Activated CD4-positive, CD25-positive, alpha-beta regulatory T cell (primary cell): ENCODE measurements at regions not wholly inside any gene's neighbourhood (a gene's known extent, or its start where the extent isn't known, plus 50 kb on each side); places are given as distances from the start of the nearest gene placed in this dataset.
"Not testable (repeated sequence)": the region's sequence is repeated elsewhere in the genome, so short reads cannot be mapped to it uniquely, and the experiment has no call there.

ENCODE experiments used
- DNase-seq, 4 experiments: peaks; one replicate each; lab custom pipeline; 2025; lab: John Stamatoyannopoulos, UW

DNA sequence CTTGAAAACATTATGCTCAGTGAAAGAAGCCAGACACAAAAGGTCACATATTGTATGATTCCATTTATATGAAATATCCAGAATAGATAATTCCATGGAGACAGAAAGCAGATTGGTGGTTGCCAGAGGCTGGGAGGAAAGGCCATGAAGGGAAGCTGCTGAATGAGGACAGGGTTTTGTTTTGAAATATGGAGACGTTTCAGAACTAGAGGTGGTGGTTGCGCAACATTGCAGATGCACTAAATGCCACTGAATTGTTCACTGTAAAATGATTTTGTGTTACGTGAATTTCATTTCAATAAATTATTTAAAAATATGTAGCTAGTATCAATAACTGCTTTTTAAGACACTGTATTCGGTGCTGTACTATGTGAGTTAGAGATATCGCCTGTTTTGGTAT lies 101.7 kb upstream of the ZNF236 start:
- DNase-seq: no peak

DNA sequence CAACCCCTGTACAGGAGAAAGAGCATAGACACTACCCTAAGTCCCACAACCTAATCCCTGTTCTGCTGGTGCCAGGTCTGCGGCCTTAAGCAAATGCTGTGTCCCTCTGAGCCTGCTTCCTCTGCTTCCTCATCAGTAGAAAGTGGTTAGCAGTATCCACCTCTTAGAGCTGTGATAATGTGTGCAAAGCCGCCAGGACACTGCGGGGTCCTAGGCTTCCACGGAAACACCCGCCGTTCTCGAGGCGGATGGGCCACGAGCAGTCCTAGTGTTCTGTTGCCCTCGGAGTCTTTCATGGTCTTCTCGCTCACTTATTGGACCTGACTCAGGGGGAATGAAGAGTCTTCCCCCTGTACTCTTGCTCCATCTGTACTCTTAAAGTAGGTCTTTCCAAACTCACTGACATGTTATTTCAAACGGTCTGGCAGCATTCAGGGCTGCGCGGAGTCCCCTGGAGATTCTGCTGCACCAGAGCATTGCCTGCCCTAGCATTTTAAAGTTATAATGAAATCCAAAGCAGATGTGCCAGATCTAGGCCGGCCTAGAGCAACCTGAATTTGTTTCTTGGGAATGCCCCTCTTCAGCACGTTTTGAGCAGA lies 107.2 kb upstream of the ZNF236 start:
- DNase-seq: no peak

DNA sequence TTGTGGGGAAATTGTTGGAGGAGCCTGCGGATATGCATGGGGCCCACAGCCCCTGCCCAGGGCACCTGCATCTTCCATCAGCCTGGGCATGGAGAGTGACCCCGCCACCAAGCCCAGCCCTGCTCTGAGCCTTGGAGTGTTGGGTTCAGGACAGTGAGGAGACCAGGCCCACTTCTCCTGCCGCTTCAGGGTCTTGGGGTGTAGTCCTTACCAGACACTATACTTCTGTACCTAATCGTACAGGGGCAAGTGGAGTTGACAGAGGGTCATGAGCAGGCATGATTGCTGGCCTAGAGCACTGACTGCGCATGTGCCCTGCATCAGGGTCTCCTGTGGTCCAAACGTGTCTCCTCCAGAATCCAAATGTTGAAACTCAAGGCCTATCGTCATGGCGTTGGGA lies 108.9 kb upstream of the ZNF236 start:
- DNase-seq: no peak

- no peak for DNase-seq
These were observed 109.7 kb upstream of the ZNF236 start for GRCh38 chr18:76712511-76713140.

- no peak for DNase-seq
These were observed 111.5 kb upstream of the ZNF236 start for GRCh38 chr18:76710646-76711520.

- peak; percentile 9 to 30 (median 21) for DNase-seq
These were observed 112.4 kb upstream of the ZNF236 start for GRCh38 chr18:76709659-76710645.

DNA sequence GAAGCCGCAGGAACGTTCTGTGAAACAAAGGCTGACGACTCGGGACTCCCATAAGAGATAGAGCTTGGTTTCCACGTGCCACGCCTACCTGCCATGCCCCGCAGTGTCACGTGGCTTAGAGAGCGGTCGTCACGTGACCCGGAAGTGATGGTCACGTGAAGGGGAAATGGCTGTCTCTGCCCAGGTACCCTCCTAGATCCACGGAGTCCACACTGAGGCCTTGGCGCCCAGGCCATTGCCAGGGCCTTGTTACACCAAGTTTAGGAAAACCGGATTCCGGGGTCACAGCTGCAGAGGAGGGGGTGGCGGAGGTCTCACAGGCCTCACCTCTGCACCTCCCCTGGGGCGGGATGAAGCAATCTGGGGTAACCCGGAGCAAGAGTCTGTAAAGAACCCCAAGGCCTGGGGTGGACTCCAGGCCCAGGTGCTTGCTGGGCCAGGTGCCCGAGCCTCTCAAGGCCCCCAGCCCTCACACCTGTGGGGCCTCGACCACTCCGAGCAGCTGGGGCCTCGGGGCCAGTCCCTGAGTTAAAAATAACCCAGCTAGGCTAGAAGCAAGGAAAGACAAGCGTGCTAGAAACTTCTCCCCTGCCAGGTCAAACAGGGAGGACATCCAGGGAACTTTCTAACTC lies 113.5 kb upstream of the ZNF236 start:
- DNase-seq: no peak

DNA sequence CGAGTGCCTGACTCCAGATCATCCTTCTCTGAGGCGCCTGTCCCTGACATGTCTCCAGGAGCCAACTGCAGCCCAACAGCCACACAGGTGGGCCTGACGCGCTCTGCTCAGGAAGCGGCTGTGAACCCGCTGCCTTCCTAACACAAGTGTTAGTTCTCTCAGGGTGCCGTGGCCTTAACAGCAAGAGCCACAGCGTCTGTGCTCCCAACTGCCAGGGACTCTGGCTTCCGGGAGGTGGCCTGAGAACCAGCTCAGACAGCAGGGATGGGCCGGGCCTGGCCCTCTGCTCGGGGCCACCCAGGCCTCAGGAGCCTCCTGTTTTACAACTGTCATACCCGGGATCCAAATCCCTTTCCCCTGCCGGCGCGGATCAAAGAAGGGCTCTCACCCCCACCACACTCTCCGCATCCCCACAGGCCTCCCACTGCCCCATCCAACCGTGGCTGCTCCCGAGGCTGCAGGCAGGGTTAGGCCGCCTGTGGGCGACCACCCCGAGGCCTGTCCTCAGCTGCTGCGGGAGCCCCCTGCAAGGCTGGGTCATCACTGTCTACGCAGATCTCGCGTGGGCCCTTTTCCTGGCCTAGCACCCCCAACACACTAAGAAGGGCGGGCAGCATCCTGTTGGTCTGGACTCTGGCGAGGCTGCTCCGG lies 114.2 kb upstream of the ZNF236 start:
- DNase-seq: no peak

- no peak for DNase-seq
These were observed 114.8 kb upstream of the ZNF236 start for GRCh38 chr18:76707534-76707933.

GRCh38 chr18:76704589-76704988 lies 117.8 kb upstream of the ZNF236 start:
- not testable (repeated sequence) for DNase-seq

DNA sequence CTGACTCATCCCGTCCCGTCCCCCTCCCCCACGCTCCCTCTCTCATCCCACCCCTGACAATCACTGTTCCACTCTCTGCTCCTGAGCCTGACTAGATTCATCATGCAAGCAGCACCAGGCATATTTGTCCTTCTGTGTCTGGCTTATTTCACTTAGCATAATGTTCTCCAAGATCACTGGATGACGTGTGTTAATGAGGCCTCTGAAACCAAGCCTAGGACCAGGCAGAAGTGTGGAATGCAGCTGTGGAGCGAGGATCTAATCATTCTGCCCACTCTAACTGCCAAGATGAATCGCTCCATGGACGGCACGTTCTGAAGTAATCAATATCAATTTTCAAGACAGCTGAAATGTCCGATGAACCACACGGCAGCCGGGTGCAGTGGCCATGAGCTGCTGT lies 122.4 kb upstream of the ZNF236 start:
- DNase-seq: no peak

- DNase-seq: no peak
These were observed 124.9 kb upstream of the ZNF236 start for GRCh38 chr18:76697441-76697901.

DNA sequence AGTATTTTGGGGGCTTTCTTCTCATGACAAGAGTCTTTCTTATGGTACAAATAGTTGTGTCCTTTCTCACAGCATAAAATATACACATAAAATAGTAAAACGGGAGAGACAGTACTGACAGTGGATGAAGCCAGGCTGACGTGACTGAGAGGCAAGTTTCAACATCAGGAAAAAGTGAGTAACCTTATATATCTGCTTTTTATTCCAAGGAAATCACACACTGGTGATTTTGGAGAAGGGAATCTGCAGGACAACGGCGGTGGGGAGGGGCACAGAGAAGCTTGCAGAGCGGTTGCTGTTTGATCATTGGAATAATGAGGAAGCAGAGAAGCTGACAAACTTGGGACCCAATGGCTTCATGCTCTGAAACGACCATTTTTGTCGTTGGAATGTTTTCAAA lies 130.6 kb upstream of the ZNF236 start:
- no peak for DNase-seq

GRCh38 chr18:76689646-76690264 lies 132.6 kb upstream of the ZNF236 start:
- DNase-seq: no peak

GRCh38 chr18:76688724-76689472 lies 133.5 kb upstream of the ZNF236 start:
- no peak for DNase-seq

GRCh38 chr18:76687304-76687962 lies 134.9 kb upstream of the ZNF236 start:
- DNase-seq: no peak

- DNase-seq: no peak
These were observed 135.6 kb upstream of the ZNF236 start for GRCh38 chr18:76686737-76687231.

DNA sequence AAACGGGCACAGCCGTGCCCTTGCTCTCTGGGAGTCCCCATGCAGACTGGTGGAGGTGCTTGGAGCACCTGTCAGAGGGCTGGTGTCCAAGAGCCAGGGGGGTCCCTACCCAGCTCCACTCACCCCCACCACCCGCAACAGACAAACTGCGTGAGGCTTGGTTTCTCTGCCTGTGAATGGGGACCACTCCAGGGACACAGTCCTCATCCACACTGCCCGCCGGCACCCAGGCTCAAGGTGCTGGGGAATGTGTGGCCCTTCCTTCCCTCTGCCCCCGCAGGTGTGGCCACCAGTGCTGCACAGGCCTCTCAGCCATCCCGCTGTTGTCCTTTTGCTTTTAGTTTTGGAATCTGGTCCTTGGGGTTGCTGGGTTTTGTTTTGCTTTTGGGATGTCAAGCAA lies 136.5 kb upstream of the ZNF236 start:
- DNase-seq: no peak

- DNase-seq: no peak
These were observed 137.0 kb upstream of the ZNF236 start for GRCh38 chr18:76685402-76685801.
